Stimulated activated CD4-positive, alpha-beta T cell treated with anti-CD3 and anti-CD28 coated beads, Interleukin-1b, Interleukin-23, amount 100 ng/mL, for 24 hours (primary cell): ENCODE measurements at regions not wholly inside any gene's neighbourhood (a gene's known extent, or its start where the extent isn't known, plus 50 kb on each side); places are given as distances from the start of the nearest gene placed in this dataset.
A peak's percentile ranks its signal among the peaks of the same experiment; 100 is the strongest.

Experiments
- DNase-seq, 4 experiments: peaks; one replicate each; pipeline ENCODE4 v3.0.0-alpha.2; 2020; ENCODE audit warnings: low read depth in 4 of 4, low spot score in 1 of 4

- DNase-seq: no peak
Measured at GRCh38 chr7:22565315-22565811, 65.4 kb upstream of the STEAP1B start.

GRCh38 chr7:22564511-22565045 is 64.6 kb upstream of the STEAP1B start:
- DNase-seq: no peak

- DNase-seq: no peak
Measured at GRCh38 chr7:22563621-22564241, 63.7 kb upstream of the STEAP1B start.

GRCh38 chr7:22563032-22563501 is 63.1 kb upstream of the STEAP1B start:
- no peak for DNase-seq

GRCh38 chr7:22561895-22562593 is 62.1 kb upstream of the STEAP1B start:
- DNase-seq: no peak

- DNase-seq: no peak
Measured at GRCh38 chr7:22561321-22561811, 61.4 kb upstream of the STEAP1B start.

GRCh38 chr7:22559829-22560489 is 60.0 kb upstream of the STEAP1B start:
- peak; percentile 35 to 45 (median 41) for DNase-seq

- DNase-seq: no peak
Measured at GRCh38 chr7:22557167-22557566, 57.2 kb upstream of the STEAP1B start.

- DNase-seq: no peak
Measured at GRCh38 chr7:22555476-22555875, 55.5 kb upstream of the STEAP1B start.

GRCh38 chr7:22554184-22554583 is 54.2 kb upstream of the STEAP1B start:
- no peak for DNase-seq

GRCh38 chr7:22551768-22552513 is 52.0 kb upstream of the STEAP1B start:
- no peak for DNase-seq

GRCh38 chr7:22550514-22551030 is 50.6 kb upstream of the STEAP1B start:
- DNase-seq: no peak

GRCh38 chr7:22549667-22550513 is 49.9 kb upstream of the STEAP1B start:
- DNase-seq: no peak
